GM12873 (cell line): ENCODE measurements at regions not wholly inside any gene's neighbourhood (a gene's known extent, or its start where the extent isn't known, plus 50 kb on each side); places are given as distances from the start of the nearest gene placed in this dataset.

ENCODE experiments used
- TF ChIP-seq, protein P1 (sequence below): IDR thresholded peaks from 2 replicates; pipeline ENCODE4 v1.5.1; 2012; ENCODE audit warnings: low read depth, mild to moderate bottlenecking, moderate library complexity, low read length, control low read depth; ENCODE audit not compliant: insufficient read depth; ENCODE audit errors: missing control alignments

DNA sequence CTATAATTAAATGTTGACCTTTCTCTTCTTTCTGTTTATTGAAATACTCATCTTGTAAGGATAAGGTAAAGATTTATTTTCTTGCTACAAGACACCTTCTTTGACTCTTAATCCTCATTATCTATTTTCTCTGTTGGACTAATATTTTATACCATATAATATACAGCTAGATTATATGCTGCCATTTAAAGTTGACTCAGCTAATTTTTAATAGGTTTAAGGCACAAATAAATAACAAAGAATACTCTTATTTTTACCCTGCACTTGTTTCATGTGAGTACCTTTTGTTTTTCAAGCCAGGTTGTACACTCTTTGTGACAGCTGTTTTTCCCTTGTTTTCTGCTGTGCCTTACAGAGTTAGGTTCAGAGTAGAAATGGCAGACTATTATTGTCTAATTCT lies 83.9 kb upstream of the ASCC3 start:
- TF ChIP-seq, protein P1, sequence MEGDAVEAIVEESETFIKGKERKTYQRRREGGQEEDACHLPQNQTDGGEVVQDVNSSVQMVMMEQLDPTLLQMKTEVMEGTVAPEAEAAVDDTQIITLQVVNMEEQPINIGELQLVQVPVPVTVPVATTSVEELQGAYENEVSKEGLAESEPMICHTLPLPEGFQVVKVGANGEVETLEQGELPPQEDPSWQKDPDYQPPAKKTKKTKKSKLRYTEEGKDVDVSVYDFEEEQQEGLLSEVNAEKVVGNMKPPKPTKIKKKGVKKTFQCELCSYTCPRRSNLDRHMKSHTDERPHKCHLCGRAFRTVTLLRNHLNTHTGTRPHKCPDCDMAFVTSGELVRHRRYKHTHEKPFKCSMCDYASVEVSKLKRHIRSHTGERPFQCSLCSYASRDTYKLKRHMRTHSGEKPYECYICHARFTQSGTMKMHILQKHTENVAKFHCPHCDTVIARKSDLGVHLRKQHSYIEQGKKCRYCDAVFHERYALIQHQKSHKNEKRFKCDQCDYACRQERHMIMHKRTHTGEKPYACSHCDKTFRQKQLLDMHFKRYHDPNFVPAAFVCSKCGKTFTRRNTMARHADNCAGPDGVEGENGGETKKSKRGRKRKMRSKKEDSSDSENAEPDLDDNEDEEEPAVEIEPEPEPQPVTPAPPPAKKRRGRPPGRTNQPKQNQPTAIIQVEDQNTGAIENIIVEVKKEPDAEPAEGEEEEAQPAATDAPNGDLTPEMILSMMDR: no peak

DNA sequence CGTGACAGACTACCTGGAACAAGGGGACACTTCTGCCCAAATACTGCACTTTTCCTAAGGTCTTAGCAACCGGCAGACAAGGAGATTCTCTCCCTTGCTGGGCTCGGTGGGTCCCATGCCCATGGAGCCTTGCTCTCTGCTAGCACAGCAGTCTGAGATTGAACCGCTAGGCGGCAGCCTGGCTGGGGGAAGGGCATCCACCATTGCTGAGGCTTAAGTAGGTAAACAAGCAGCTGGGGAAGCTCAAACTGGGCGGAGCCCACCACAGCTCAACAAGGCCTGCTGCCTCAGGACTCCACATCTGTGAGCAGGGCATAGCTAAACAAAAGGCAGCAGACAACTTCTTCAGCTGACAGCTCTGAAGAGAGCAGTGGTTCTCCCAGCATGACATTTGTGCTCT lies 87.8 kb upstream of the ASCC3 start:
- TF ChIP-seq, protein P1: no peak

DNA sequence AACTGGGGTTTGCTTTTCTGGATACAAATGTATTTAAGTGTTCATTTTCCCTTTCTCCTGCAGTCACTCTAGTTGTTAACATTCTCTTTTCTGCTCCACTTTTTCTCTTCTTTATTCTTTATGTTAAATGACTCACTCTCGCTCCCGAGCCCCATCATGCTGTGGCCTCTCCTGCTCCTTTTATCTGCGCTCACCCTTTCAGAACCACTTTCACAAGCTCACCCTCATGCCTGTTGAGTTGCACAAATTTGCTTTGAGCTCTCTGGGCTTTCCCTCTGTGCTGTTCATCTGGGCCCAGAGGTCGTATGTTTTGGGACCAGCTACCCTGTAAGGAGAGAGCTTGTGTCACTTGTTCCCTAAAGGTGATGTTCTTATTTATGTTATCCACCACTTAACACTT lies 98.1 kb upstream of the ASCC3 start:
- TF ChIP-seq, protein P1: no peak

DNA sequence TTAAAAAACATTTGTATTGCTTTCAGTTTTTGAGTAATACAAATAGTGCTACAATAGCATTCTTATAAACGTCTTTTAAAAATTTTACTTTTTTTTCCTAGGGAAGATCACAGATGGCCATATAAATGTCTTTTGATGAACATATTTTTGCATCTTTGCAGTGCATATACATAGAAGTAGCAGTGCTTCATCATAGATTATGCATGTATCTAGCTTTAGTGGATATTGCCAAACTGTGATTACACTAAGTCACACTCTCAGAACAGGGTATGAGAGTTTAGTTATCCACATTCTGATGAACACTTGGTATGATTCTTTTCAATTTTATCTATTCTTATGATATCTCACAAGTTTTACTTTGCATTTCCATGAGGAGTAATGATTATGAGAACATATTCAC lies 99.8 kb upstream of the ASCC3 start:
- TF ChIP-seq, protein P1: no peak

DNA sequence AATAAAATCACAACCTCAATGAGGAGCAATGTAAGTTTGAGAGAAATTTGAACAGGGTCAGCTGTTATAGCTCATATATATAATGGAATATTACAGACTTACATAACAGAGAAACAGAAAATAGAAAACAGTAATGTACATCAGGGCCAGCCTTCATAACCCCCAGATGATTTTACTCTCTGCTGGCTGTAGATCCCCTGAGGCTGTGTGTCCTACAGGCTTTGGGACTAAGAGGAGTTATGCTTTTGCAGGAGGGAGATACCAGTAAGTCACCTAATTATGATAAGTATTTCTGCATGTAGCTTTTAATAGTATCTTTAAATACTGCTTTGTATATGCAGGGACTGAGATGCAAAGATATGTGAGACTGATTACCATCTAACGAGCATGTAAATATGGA lies 105.8 kb upstream of the ASCC3 start:
- TF ChIP-seq, protein P1: no peak

DNA sequence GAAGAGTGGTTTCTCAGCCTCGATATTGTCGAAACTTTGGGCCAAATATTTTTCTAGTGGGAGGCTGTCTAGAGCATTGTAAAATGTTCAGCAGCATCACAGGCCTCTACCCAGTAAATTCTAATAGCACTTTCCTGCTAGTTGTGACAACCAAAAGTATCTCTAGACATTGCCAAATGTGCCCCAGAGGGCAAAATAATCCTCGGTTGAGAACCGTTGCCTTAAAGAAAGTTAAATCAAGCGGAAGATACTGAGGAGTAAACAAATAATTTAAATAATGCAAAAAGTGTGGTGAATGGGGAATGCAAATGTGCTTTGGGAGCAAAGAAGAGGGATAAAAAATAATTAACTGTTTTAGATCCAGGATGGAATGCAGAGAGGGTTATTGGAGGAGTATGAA lies 106.4 kb upstream of the ASCC3 start:
- TF ChIP-seq, protein P1: no peak

DNA sequence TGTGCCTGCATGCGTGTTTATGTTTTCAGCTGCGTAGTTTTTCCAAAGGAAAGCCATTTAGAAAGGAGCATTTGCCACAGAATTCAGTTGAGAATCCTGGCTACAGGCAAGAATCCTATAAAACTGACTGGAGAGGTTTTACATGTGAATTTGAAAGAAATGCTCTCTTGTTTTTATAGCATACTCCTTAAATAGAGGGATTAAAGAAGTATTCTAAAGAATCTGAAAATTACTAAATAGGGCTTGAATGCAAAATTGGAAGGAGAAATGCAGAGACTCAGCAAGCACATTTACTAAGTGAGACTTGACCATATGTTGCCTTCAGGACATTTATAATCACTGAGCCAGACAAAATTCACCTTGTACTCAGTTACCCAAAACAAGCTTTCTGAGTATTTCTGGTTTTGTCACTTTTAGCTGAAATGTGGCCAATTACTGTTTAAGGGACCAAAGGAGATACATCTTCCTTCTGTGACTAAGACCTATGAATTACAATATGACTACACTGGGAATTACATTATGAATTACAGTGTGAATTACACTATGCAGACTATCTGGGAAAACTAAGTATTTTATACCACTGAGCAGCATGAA lies 107.4 kb upstream of the ASCC3 start:
- TF ChIP-seq, protein P1: no peak
